HUES6 (cell line): ENCODE measurements at regions not wholly inside any gene's neighbourhood (a gene's known extent, or its start where the extent isn't known, plus 50 kb on each side); places are given as distances from the start of the nearest gene placed in this dataset.
"Not testable (repeated sequence)": the region's sequence is repeated elsewhere in the genome, so short reads cannot be mapped to it uniquely, and the experiment has no call there.

Experiments used
- H3K27ac ChIP-seq: 2 replicates; pipeline ENCODE4 v1.7.0; 2013; ENCODE audit warnings: low read depth, mild to moderate bottlenecking, low read length, inconsistent platforms
- H3K27me3 ChIP-seq: 2 replicates; pipeline ENCODE4 v1.6.1; 2013; ENCODE audit warnings: low read length; ENCODE audit not compliant: control insufficient read depth, insufficient read depth
- H3K36me3 ChIP-seq: 2 replicates; pipeline ENCODE4 v1.6.1; 2013; ENCODE audit warnings: low read length; ENCODE audit not compliant: control insufficient read depth, insufficient read depth
- H3K4me1 ChIP-seq: 2 replicates; pipeline ENCODE4 v1.6.1; 2013; ENCODE audit warnings: low read length; ENCODE audit not compliant: control insufficient read depth, insufficient read depth
- H3K4me3 ChIP-seq: 2 replicates; pipeline ENCODE4 v1.5.1; 2013; ENCODE audit warnings: low read depth, low read length
- H3K9ac ChIP-seq: one replicate; pipeline ENCODE4 v1.6.1; 2013; ENCODE audit warnings: mild to moderate bottlenecking, low read length
- H3K9me3 ChIP-seq: 2 replicates; pipeline ENCODE4 v1.6.1; 2013; ENCODE audit warnings: low read depth, low read length; ENCODE audit not compliant: control insufficient read depth, insufficient read depth

- H3K27me3 ChIP-seq = no peaks in the 10 kb centered on the region; the same call in 1 of the 2 replicates
Measured at GRCh38 chrX:35461164-35461563, 337.0 kb upstream of the MAGEB16 start.

GRCh38 chrX:35496671-35497070 lies 301.5 kb upstream of the MAGEB16 start:
- H3K4me1 ChIP-seq, H3K27ac ChIP-seq, H3K27me3 ChIP-seq, H3K4me3 ChIP-seq, H3K9me3 ChIP-seq, H3K9ac ChIP-seq, H3K36me3 ChIP-seq: not testable (repeated sequence)

More at GRCh38 chrX:35461164-35461563, 337.0 kb upstream of the MAGEB16 start:
- Histone ChIP-seq H3K9ac (no peak overlapping the region), H3K27ac (no peak overlapping the region), H3K4me3 (no peak overlapping the region), H3K4me1 (no peaks in the 10 kb centered on the region), H3K36me3 (no peaks in the 10 kb centered on the region), H3K9me3 (peaks cover 19% of the 10 kb centered on the region; the same call in 1 of the 2 replicates)

GRCh38 chrX:35497453-35497852 lies 300.7 kb upstream of the MAGEB16 start:
- not testable (repeated sequence) for H3K9ac ChIP-seq, H3K4me1 ChIP-seq, H3K9me3 ChIP-seq, H3K36me3 ChIP-seq, H3K27ac ChIP-seq, H3K4me3 ChIP-seq, H3K27me3 ChIP-seq

- Histone ChIP-seq H3K4me1 (no peaks in the 10 kb centered on the region), H3K4me3 (no peak overlapping the region), H3K9ac (no peak overlapping the region), H3K36me3 (no peaks in the 10 kb centered on the region), H3K27me3 (no peaks in the 10 kb centered on the region), H3K27ac (no peak overlapping the region), H3K9me3 (0 out of 2 replicates have a peak, but pooled peaks cover 2% of the 10 kb centered on the region)
Measured at GRCh38 chrX:35499071-35499862, 298.9 kb upstream of the MAGEB16 start.

- Histone ChIP-seq H3K4me1 (peaks cover 5% of the 10 kb centered on the region; the same call in 1 of the 2 replicates), H3K9ac (no peak overlapping the region), H3K36me3 (no peaks in the 10 kb centered on the region), H3K9me3 (no peaks in the 10 kb centered on the region), H3K27me3 (no peaks in the 10 kb centered on the region), H3K4me3 (no peak overlapping the region), H3K27ac (no peak overlapping the region)
Measured at GRCh38 chrX:35507701-35508100, 290.4 kb upstream of the MAGEB16 start.

GRCh38 chrX:35548003-35548402 lies 250.1 kb upstream of the MAGEB16 start:
- not testable (repeated sequence) for H3K27ac ChIP-seq, H3K9ac ChIP-seq, H3K4me3 ChIP-seq, H3K4me1 ChIP-seq, H3K9me3 ChIP-seq, H3K36me3 ChIP-seq, H3K27me3 ChIP-seq

GRCh38 chrX:35557916-35558315 lies 240.2 kb upstream of the MAGEB16 start:
- Histone ChIP-seq H3K27me3 (no peaks in the 10 kb centered on the region; the same call in 1 of the 2 replicates), H3K9ac (no peak overlapping the region), H3K4me1 (peaks cover 25% of the 10 kb centered on the region), H3K27ac (no peak overlapping the region), H3K36me3 (no peaks in the 10 kb centered on the region), H3K9me3 (no peaks in the 10 kb centered on the region), H3K4me3 (no peak overlapping the region)

GRCh38 chrX:35561985-35562384 lies 236.2 kb upstream of the MAGEB16 start:
- Histone ChIP-seq H3K4me1 (peaks cover 20% of the 10 kb centered on the region), H3K27me3 (no peaks in the 10 kb centered on the region; the same call in 1 of the 2 replicates), H3K4me3 (no peak overlapping the region), H3K36me3 (no peaks in the 10 kb centered on the region), H3K27ac (no peak overlapping the region), H3K9ac (no peak overlapping the region), H3K9me3 (no peaks in the 10 kb centered on the region)

GRCh38 chrX:35562395-35562794 lies 235.7 kb upstream of the MAGEB16 start:
- H3K4me1 ChIP-seq = peaks cover 18% of the 10 kb centered on the region
- H3K9ac ChIP-seq = no peak overlapping the region
- H3K36me3 ChIP-seq = no peaks in the 10 kb centered on the region
- no peaks in the 10 kb centered on the region for H3K9me3 ChIP-seq
- H3K4me3 ChIP-seq = no peak overlapping the region
- peak overlapping the region; percentile 4; the same call in 1 of the 2 replicates for H3K27ac ChIP-seq
- no peaks in the 10 kb centered on the region; the same call in 1 of the 2 replicates for H3K27me3 ChIP-seq

GRCh38 chrX:35590210-35590609 lies 207.9 kb upstream of the MAGEB16 start:
- Histone ChIP-seq H3K36me3 (no peaks in the 10 kb centered on the region), H3K9me3 (0 out of 2 replicates have a peak, but pooled peaks cover 2% of the 10 kb centered on the region), H3K9ac (no peak overlapping the region), H3K27ac (no peak overlapping the region), H3K27me3 (no peaks in the 10 kb centered on the region), H3K4me3 (no peak overlapping the region), H3K4me1 (no peaks in the 10 kb centered on the region)

GRCh38 chrX:35611562-35611961 lies 186.6 kb upstream of the MAGEB16 start:
- H3K36me3 ChIP-seq, H3K4me1 ChIP-seq, H3K9ac ChIP-seq, H3K4me3 ChIP-seq, H3K27ac ChIP-seq, H3K27me3 ChIP-seq, H3K9me3 ChIP-seq: not testable (repeated sequence)
